ENCODE measurements at regions not wholly inside any gene's neighbourhood (a gene's known extent, or its start where the extent isn't known, plus 50 kb on each side); places are given as distances from the start of the nearest gene placed in this dataset.

- intact Hi-C loops (cut with DNase I) = no loop called here
- H3K27ac ChIP-seq = no peak overlapping the region
- no peaks in the 10 kb centered on the region for H3K36me3 ChIP-seq
- ATAC-seq (no peak), DNase-seq (no peak)
- H3K4me3 ChIP-seq = no peak overlapping the region
- H3K9me3 ChIP-seq = no peaks in the 10 kb centered on the region
- no peak for TF ChIP-seq CTCF (IDR thresholded peaks at IDR 0.05)
- no peaks in the 10 kb centered on the region for H3K27me3 ChIP-seq
- H3K4me1 ChIP-seq = no peaks in the 10 kb centered on the region
These were observed 84.7 kb upstream of the CPNE4 start for GRCh38 chr3:132119531-132119930.

GRCh38 chr3:132124096-132124495, 89.3 kb upstream of the CPNE4 start:
- no peaks in the 10 kb centered on the region for H3K4me1 ChIP-seq
- intact Hi-C loops (cut with DNase I) = no loop called here
- no peaks in the 10 kb centered on the region for H3K36me3 ChIP-seq
- no peak for TF ChIP-seq CTCF (IDR thresholded peaks at IDR 0.05)
- H3K27me3 ChIP-seq = no peaks in the 10 kb centered on the region
- H3K27ac ChIP-seq = no peak overlapping the region
- DNase-seq (no peak), ATAC-seq (no peak)
- H3K4me3 ChIP-seq = no peak overlapping the region
- H3K9me3 ChIP-seq = no peaks in the 10 kb centered on the region

- no peaks in the 10 kb centered on the region for H3K9me3 ChIP-seq
- H3K36me3 ChIP-seq = no peaks in the 10 kb centered on the region
- no peak overlapping the region for H3K27ac ChIP-seq
- intact Hi-C loops (cut with DNase I) = no loop called here
- no peak for DNase-seq
- no peak overlapping the region for H3K4me3 ChIP-seq
- H3K4me1 ChIP-seq = no peaks in the 10 kb centered on the region
- H3K27me3 ChIP-seq = no peaks in the 10 kb centered on the region
- no peak for ATAC-seq
- TF ChIP-seq CTCF (IDR thresholded peaks at IDR 0.05) = no peak
These were observed 90.0 kb upstream of the CPNE4 start for GRCh38 chr3:132124651-132125284.

GRCh38 chr3:132134611-132135010, 99.8 kb upstream of the CPNE4 start:
- Histone ChIP-seq H3K4me1 (no peaks in the 10 kb centered on the region), H3K27ac (no peak overlapping the region), H3K4me3 (no peak overlapping the region), H3K9me3 (no peaks in the 10 kb centered on the region), H3K36me3 (no peaks in the 10 kb centered on the region), H3K27me3 (no peaks in the 10 kb centered on the region)
- intact Hi-C loops (cut with DNase I) = no loop called here
- TF ChIP-seq CTCF (IDR thresholded peaks at IDR 0.05) = no peak
- DNase-seq (no peak), ATAC-seq (no peak)

- Histone ChIP-seq H3K27ac (no peak overlapping the region), H3K36me3 (no peaks in the 10 kb centered on the region), H3K27me3 (no peaks in the 10 kb centered on the region), H3K9me3 (no peaks in the 10 kb centered on the region), H3K4me3 (no peak overlapping the region), H3K4me1 (no peaks in the 10 kb centered on the region)
- DNase-seq = no peak
- intact Hi-C loops (cut with DNase I) = no loop called here
- TF ChIP-seq CTCF (IDR thresholded peaks at IDR 0.05) = no peak
- ATAC-seq = peak; percentile 79
These were observed 101.0 kb upstream of the CPNE4 start for GRCh38 chr3:132135628-132136333.

All from upper lobe of right lung (tissue), 1 donor.